ENCODE measurements at regions not wholly inside any gene's neighbourhood (a gene's known extent, or its start where the extent isn't known, plus 50 kb on each side); places are given as distances from the start of the nearest gene placed in this dataset.

- ATAC-seq (no peak), DNase-seq (no peak)
- H3K9me3 ChIP-seq = no peaks in the 10 kb centered on the region
- H3K4me3 ChIP-seq = no peak overlapping the region
- no peaks in the 10 kb centered on the region for H3K36me3 ChIP-seq
- no peak overlapping the region for H3K27ac ChIP-seq
- TF ChIP-seq CTCF (IDR thresholded peaks at IDR 0.05 in 4 of 5, conservative IDR thresholded peaks at IDR 0.05 in 1 of 5) (no peak), POLR2A (IDR thresholded peaks at IDR 0.05) (no peak)
- H3K27me3 ChIP-seq = no peaks in the 10 kb centered on the region
- in situ Hi-C loops (cut with MboI; ENCODE audit: low sequenced_read_pairs in 4 of 4) (no loop called here), intact Hi-C loops (cut with DNase I; ENCODE audit: low total_unique reads) (no loop called here)
- no peaks in the 10 kb centered on the region for H3K4me1 ChIP-seq
Observed at GRCh38 chr1:87196110-87196827, 132.4 kb upstream of the LMO4 start.

- in situ Hi-C loops (cut with MboI; ENCODE audit: low sequenced_read_pairs in 4 of 4) = no loop called here
- H3K36me3 ChIP-seq = no peaks in the 10 kb centered on the region
- H3K4me3 ChIP-seq = no peak overlapping the region
- H3K4me1 ChIP-seq = no peaks in the 10 kb centered on the region
- H3K27me3 ChIP-seq = no peaks in the 10 kb centered on the region
- no peak for TF ChIP-seq CTCF (IDR thresholded peaks at IDR 0.05 in 4 of 5, conservative IDR thresholded peaks at IDR 0.05 in 1 of 5)
- no peak for TF ChIP-seq POLR2A (IDR thresholded peaks at IDR 0.05)
- H3K9me3 ChIP-seq = no peaks in the 10 kb centered on the region
- no peak overlapping the region for H3K27ac ChIP-seq
- DNase-seq (no peak), ATAC-seq (no peak)
- intact Hi-C loops (cut with DNase I; ENCODE audit: low total_unique reads) = no loop called here
Observed at GRCh38 chr1:87197156-87197555, 131.5 kb upstream of the LMO4 start.

- DNase-seq (no peak), ATAC-seq (no peak)
- intact Hi-C loops (cut with DNase I; ENCODE audit: low total_unique reads) (no loop called here), in situ Hi-C loops (cut with MboI; ENCODE audit: low sequenced_read_pairs in 4 of 4) (no loop called here)
- no peak for TF ChIP-seq CTCF (IDR thresholded peaks at IDR 0.05 in 4 of 5, conservative IDR thresholded peaks at IDR 0.05 in 1 of 5)
- no peak for TF ChIP-seq POLR2A (IDR thresholded peaks at IDR 0.05)
- no peaks in the 10 kb centered on the region for H3K9me3 ChIP-seq
- no peaks in the 10 kb centered on the region for H3K4me1 ChIP-seq
- no peak overlapping the region for H3K27ac ChIP-seq
- H3K27me3 ChIP-seq = no peaks in the 10 kb centered on the region
- no peaks in the 10 kb centered on the region for H3K36me3 ChIP-seq
- H3K4me3 ChIP-seq = no peak overlapping the region
Observed at GRCh38 chr1:87197641-87198040, 131.0 kb upstream of the LMO4 start.

- Histone ChIP-seq H3K27ac (no peak overlapping the region), H3K36me3 (no peaks in the 10 kb centered on the region), H3K4me1 (no peaks in the 10 kb centered on the region), H3K4me3 (no peak overlapping the region), H3K27me3 (no peaks in the 10 kb centered on the region), H3K9me3 (no peaks in the 10 kb centered on the region)
- TF ChIP-seq CTCF (IDR thresholded peaks at IDR 0.05 in 4 of 5, conservative IDR thresholded peaks at IDR 0.05 in 1 of 5) (no peak), POLR2A (IDR thresholded peaks at IDR 0.05) (no peak)
- ATAC-seq (no peak), DNase-seq (no peak)
- intact Hi-C loops (cut with DNase I; ENCODE audit: low total_unique reads) (no loop called here), in situ Hi-C loops (cut with MboI; ENCODE audit: low sequenced_read_pairs in 4 of 4) (no loop called here)
Observed at GRCh38 chr1:87200875-87201638, 127.6 kb upstream of the LMO4 start.
